ENCODE measurements at regions not wholly inside any gene's neighbourhood (a gene's known extent, or its start where the extent isn't known, plus 50 kb on each side); places are given as distances from the start of the nearest gene placed in this dataset.
"Not testable (repeated sequence)": the region's sequence is repeated elsewhere in the genome, so short reads cannot be mapped to it uniquely, and the experiment has no call there.

GRCh38 chr13:72657379-72657778 is 70.0 kb downstream of the MZT1 start:
- DNase-seq = no peak

GRCh38 chr13:72656357-72656756 is 71.1 kb downstream of the MZT1 start:
- DNase-seq = no peak

GRCh38 chr13:72653506-72653905 is 73.9 kb downstream of the MZT1 start:
- no peak for DNase-seq

- DNase-seq = no peak
These were observed 74.7 kb downstream of the MZT1 start for GRCh38 chr13:72652681-72653080.

- DNase-seq = peak; percentile 19
These were observed 76.3 kb downstream of the MZT1 start for GRCh38 chr13:72651144-72651543.

GRCh38 chr13:72650051-72650700 is 77.3 kb downstream of the MZT1 start:
- no peak for DNase-seq

- no peak for DNase-seq
These were observed 78.8 kb downstream of the MZT1 start for GRCh38 chr13:72648513-72649065.

- no peak for DNase-seq
These were observed 80.0 kb downstream of the MZT1 start for GRCh38 chr13:72647422-72647821.

GRCh38 chr13:72645521-72645920 is 81.9 kb downstream of the MZT1 start:
- no peak for DNase-seq

GRCh38 chr13:72643311-72643989 is 84.0 kb downstream of the MZT1 start:
- DNase-seq = no peak

- no peak for DNase-seq
These were observed 88.1 kb downstream of the MZT1 start for GRCh38 chr13:72639377-72639776.

- DNase-seq = no peak
These were observed 89.2 kb downstream of the MZT1 start for GRCh38 chr13:72638059-72638815.

- no peak for DNase-seq
These were observed 89.9 kb downstream of the MZT1 start for GRCh38 chr13:72637561-72637960.

- no peak for DNase-seq
These were observed 92.6 kb downstream of the MZT1 start for GRCh38 chr13:72634859-72635258.

GRCh38 chr13:72622546-72622945 is 104.9 kb downstream of the MZT1 start:
- no peak for DNase-seq

GRCh38 chr13:72620874-72621273 is 106.6 kb downstream of the MZT1 start:
- no peak for DNase-seq

GRCh38 chr13:72617951-72618350 is 109.5 kb downstream of the MZT1 start:
- no peak for DNase-seq

- DNase-seq = no peak
These were observed 110.2 kb downstream of the MZT1 start for GRCh38 chr13:72617186-72617585.

- not testable (repeated sequence) for DNase-seq
These were observed 117.1 kb downstream of the MZT1 start for GRCh38 chr13:72610251-72610891.

- DNase-seq = no peak
These were observed 128.2 kb downstream of the MZT1 start for GRCh38 chr13:72599178-72599743.

GRCh38 chr13:72590091-72590740 is 137.2 kb downstream of the MZT1 start:
- DNase-seq = no peak

GRCh38 chr13:72586518-72586917 is 140.9 kb downstream of the MZT1 start:
- DNase-seq = no peak
